Suprapubic skin (tissue), 4 donors: ENCODE measurements at regions not wholly inside any gene's neighbourhood (a gene's known extent, or its start where the extent isn't known, plus 50 kb on each side); places are given as distances from the start of the nearest gene placed in this dataset.
"Not testable (repeated sequence)": the region's sequence is repeated elsewhere in the genome, so short reads cannot be mapped to it uniquely, and the experiment has no call there.

ENCODE experiments used
- DNase-seq, 2 donors: peaks; one replicate each; pipeline ENCODE4 v3.0.0-alpha.2; 2019; ENCODE audit warnings: low spot score in 2 of 2
- H3K27ac ChIP-seq: fragments of 200-600 bp; sonication (generic); one replicate; pipeline ENCODE4 v1.5.1; 2019
- H3K27me3 ChIP-seq: fragments of 200-600 bp; sonication (generic); one replicate; pipeline ENCODE4 v1.5.1; 2019
- H3K36me3 ChIP-seq: fragments of 200-600 bp; sonication (generic); one replicate; pipeline ENCODE4 v1.5.1; 2019
- H3K4me1 ChIP-seq: fragments of 200-600 bp; sonication (generic); one replicate; pipeline ENCODE4 v1.5.1; 2019
- H3K4me3 ChIP-seq: fragments of 200-600 bp; sonication (generic); one replicate; pipeline ENCODE4 v1.5.1; 2019; ENCODE audit warnings: mild to moderate bottlenecking
- H3K9me3 ChIP-seq: fragments of 200-600 bp; sonication (generic); one replicate; pipeline ENCODE4 v1.5.1; 2019
- CTCF ChIP-seq, 2 donors: fragments of 200-600 bp in 1 of 2; fragments of 450-650 bp in 1 of 2; sonication (generic) in 1 of 2; IDR thresholded peaks; one replicate each; pipeline ENCODE4 v1.5.1; 2016 to 2019; ENCODE audit warnings: antibody characterized with exemption in 2 of 2, mild to moderate bottlenecking in 1 of 2, moderate library complexity in 1 of 2
- EP300 ChIP-seq: sonication (generic); formaldehyde crosslinking; IDR thresholded peaks from one replicate; pipeline ENCODE4 v1.6.1; 2017; ENCODE audit warnings: antibody characterized with exemption
- POLR2A ChIP-seq, 2 donors: fragments of 450-650 bp; IDR thresholded peaks; one replicate each; pipeline ENCODE4 v1.6.1; 2017; ENCODE audit warnings: antibody characterized with exemption in 2 of 2, mild to moderate bottlenecking in 2 of 2, moderate library complexity in 2 of 2
- POLR2AphosphoS5 ChIP-seq, 3 donors: sonication (generic); formaldehyde crosslinking; IDR thresholded peaks; one replicate each; pipeline ENCODE4 v1.6.1; 2017; ENCODE audit warnings: antibody characterized with exemption in 3 of 3
- WGBS: methylation state at CpG from one replicate; pipeline ENCODE4 v1.1.5; 2018; 5-methylcytosine and 5-hydroxymethylcytosine counted together

- WGBS = 62% methylated on average over 4 of the region's 4 CpGs
- H3K27ac ChIP-seq = no peak overlapping the region
- H3K36me3 ChIP-seq = no peaks in the 10 kb centered on the region
- no peak for DNase-seq
- no peaks in the 10 kb centered on the region for H3K4me1 ChIP-seq
- no peaks in the 10 kb centered on the region for H3K27me3 ChIP-seq
- TF ChIP-seq POLR2AphosphoS5 (IDR thresholded peaks at IDR 0.05) (no peak), POLR2A (IDR thresholded peaks at IDR 0.05) (no peak), EP300 (no peak), CTCF (IDR thresholded peaks at IDR 0.05) (no peak)
- no peaks in the 10 kb centered on the region for H3K9me3 ChIP-seq
- no peak overlapping the region for H3K4me3 ChIP-seq
Observed at GRCh38 chr11:121965330-121965729, 150.7 kb downstream of the BLID start.

GRCh38 chr11:121964591-121964990 is 151.4 kb downstream of the BLID start:
- no peak for DNase-seq
- no peaks in the 10 kb centered on the region for H3K27me3 ChIP-seq
- no peaks in the 10 kb centered on the region for H3K4me1 ChIP-seq
- H3K36me3 ChIP-seq = no peaks in the 10 kb centered on the region
- no peak overlapping the region for H3K4me3 ChIP-seq
- 38% methylated on average over 4 of the region's 4 CpGs for WGBS
- H3K9me3 ChIP-seq = no peaks in the 10 kb centered on the region
- no peak overlapping the region for H3K27ac ChIP-seq
- TF ChIP-seq CTCF (IDR thresholded peaks at IDR 0.05) (no peak), POLR2AphosphoS5 (IDR thresholded peaks at IDR 0.05) (no peak), EP300 (no peak), POLR2A (IDR thresholded peaks at IDR 0.05) (no peak)

DNA sequence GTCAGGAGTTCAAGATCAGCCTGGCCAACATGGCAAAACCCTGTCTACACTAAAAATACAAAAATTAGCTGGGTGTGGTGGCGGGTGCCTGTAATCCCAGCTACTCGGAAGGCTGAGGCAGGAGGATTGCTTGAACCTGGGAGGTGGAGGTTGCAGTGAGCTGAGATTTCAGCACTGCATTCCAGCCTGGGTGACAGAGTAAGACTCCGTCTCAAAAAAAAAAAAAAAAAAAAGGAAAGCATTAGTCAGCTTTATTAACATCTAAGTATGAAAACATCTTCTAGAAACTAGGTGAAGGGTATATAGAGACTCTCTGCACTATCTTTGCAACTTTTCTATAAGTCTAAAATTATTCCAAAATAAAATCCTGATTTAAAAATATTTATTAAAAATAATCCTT is 152.2 kb downstream of the BLID start:
- not testable (repeated sequence) for H3K27ac ChIP-seq, H3K27me3 ChIP-seq, H3K9me3 ChIP-seq, DNase-seq, H3K36me3 ChIP-seq, H3K4me3 ChIP-seq, H3K4me1 ChIP-seq
- WGBS = 84% methylated on average over 3 of the region's 3 CpGs

- Histone ChIP-seq H3K4me3 (no peak overlapping the region), H3K36me3 (no peaks in the 10 kb centered on the region), H3K27ac (peak overlapping the region; percentile 13), H3K27me3 (peaks cover 3% of the 10 kb centered on the region), H3K4me1 (no peaks in the 10 kb centered on the region), H3K9me3 (no peaks in the 10 kb centered on the region)
- no peak for DNase-seq
- WGBS = 47% methylated on average over 3 of the region's 3 CpGs
- TF ChIP-seq POLR2A (IDR thresholded peaks at IDR 0.05) (no peak), EP300 (no peak), CTCF (IDR thresholded peaks at IDR 0.05) (no peak), POLR2AphosphoS5 (IDR thresholded peaks at IDR 0.05) (no peak)
Observed at GRCh38 chr11:121961321-121961801, 154.7 kb downstream of the BLID start.

DNA sequence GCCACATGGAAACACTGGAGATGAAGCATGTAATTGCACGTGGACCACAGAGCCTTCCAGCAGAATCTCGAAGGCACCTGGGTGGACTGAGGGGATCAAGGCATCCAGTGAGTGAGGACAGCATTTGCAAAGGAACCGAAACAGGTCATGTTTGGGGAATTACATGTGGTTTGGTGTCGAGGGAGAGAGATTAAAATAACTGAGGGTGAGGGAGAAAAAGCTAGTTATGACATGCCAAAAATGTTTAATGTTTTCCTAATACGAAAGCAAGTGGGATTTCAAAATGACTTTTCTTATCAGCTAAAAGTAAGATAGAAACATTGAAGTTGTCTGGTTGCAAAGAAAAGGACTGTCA is 157.1 kb downstream of the BLID start:
- TF ChIP-seq EP300 (no peak), POLR2AphosphoS5 (IDR thresholded peaks at IDR 0.05) (no peak), CTCF (IDR thresholded peaks at IDR 0.05) (no peak), POLR2A (IDR thresholded peaks at IDR 0.05) (no peak)
- no peak for DNase-seq
- no peak overlapping the region for H3K4me3 ChIP-seq
- H3K27ac ChIP-seq = no peak overlapping the region
- no peaks in the 10 kb centered on the region for H3K9me3 ChIP-seq
- 42% methylated on average over 5 of the region's 5 CpGs for WGBS
- no peaks in the 10 kb centered on the region for H3K36me3 ChIP-seq
- H3K4me1 ChIP-seq = no peaks in the 10 kb centered on the region
- peaks cover 3% of the 10 kb centered on the region for H3K27me3 ChIP-seq

DNA sequence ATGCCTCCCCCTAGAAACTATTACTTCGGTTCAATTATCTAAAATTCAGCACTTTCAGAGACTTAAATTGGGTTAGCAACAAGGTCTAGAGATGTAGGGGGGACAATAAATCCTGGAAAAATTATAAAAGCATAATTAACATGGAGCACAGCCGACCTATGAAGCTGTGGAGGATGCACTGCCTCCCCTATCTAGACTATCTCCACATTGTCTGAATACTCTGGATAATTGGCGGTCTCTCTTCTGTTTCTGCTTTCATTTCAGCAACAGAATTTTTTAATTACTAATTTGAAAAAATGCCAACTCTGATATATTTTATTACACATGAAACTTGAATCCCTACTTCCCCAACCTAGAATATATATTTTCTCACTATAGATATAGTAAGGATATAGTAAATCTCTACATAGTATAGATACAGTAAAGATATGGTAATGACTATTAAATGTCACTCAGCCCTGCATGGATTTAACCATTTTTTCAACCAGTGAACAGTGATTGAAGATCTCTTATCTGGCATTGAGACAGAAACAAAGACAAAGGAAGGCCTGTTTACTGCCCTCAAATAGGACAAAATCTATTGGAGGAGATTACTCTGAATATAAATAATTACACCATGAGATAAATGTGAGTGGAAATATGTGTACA is 157.6 kb downstream of the BLID start:
- no peak for DNase-seq
- WGBS = 71% methylated on average over 3 of the region's 3 CpGs
- TF ChIP-seq POLR2A (IDR thresholded peaks at IDR 0.05) (no peak), EP300 (no peak), CTCF (IDR thresholded peaks at IDR 0.05) (no peak), POLR2AphosphoS5 (IDR thresholded peaks at IDR 0.05) (no peak)
- Histone ChIP-seq H3K36me3 (no peaks in the 10 kb centered on the region), H3K27ac (no peak overlapping the region), H3K4me1 (no peaks in the 10 kb centered on the region), H3K4me3 (no peak overlapping the region), H3K9me3 (no peaks in the 10 kb centered on the region), H3K27me3 (peaks cover 3% of the 10 kb centered on the region)
